Ovary (tissue), 7 donors: ENCODE measurements at regions not wholly inside any gene's neighbourhood (a gene's known extent, or its start where the extent isn't known, plus 50 kb on each side); places are given as distances from the start of the nearest gene placed in this dataset.

Source experiments
- DNase-seq, 5 donors: peaks; one replicate each; pipeline ENCODE4 v3.0.0-alpha.2; 2019 to 2020
- H3K27ac ChIP-seq, 2 donors: fragments of 200-600 bp; one replicate each; pipeline versions ENCODE4 v1.5.1 to v1.8.0; 2019 to 2022
- H3K27me3 ChIP-seq: fragments of 200-600 bp; one replicate; pipeline ENCODE4 v1.8.0; 2022
- H3K36me3 ChIP-seq: fragments of 200-600 bp; sonication (generic); one replicate; pipeline ENCODE4 v1.5.1; 2019
- H3K4me1 ChIP-seq: one replicate; pipeline ENCODE4 v1.8.1; 2013; ENCODE audit warnings: mild to moderate bottlenecking, moderate library complexity; ENCODE audit not compliant: insufficient read depth
- H3K4me3 ChIP-seq: fragments of 200-600 bp; sonication (generic); one replicate; pipeline ENCODE4 v1.5.1; 2017
- H3K9me3 ChIP-seq, 2 donors: fragments of 200-600 bp in 1 of 2; sonication (generic) in 1 of 2; one replicate each; pipeline versions ENCODE4 v1.5.1 to v1.8.1; 2013 to 2019; ENCODE audit warnings: mild to moderate bottlenecking in 1 of 2, moderate library complexity in 1 of 2
- CTCF ChIP-seq, 3 donors: fragments of 450-650 bp in 2 of 3; fragments of 200-600 bp in 1 of 3; IDR thresholded peaks; one replicate each; pipeline versions ENCODE4 v1.5.1 to v1.8.0; 2016 to 2022; ENCODE audit warnings: antibody characterized with exemption in 3 of 3, mild to moderate bottlenecking in 1 of 3
- EP300 ChIP-seq: sonication (generic); formaldehyde crosslinking; IDR thresholded peaks from one replicate; pipeline ENCODE4 v1.6.1; 2017; ENCODE audit warnings: antibody characterized with exemption
- POLR2A ChIP-seq: fragments of 450-650 bp; IDR thresholded peaks from one replicate; pipeline ENCODE4 v1.6.1; 2017; ENCODE audit warnings: antibody characterized with exemption, mild to moderate bottlenecking, moderate library complexity
- WGBS, 3 donors: extraction: QIAGEN DNeasy Blood & Tissue Kit in 1 of 3; methylation state at CpG; one replicate each; pipeline versions ENCODE4 v1.1.5 to v1.1.7; 2013 to 2017; 5-methylcytosine and 5-hydroxymethylcytosine counted together
- intact Hi-C, 4 donors: fragments of 100-400 bp; cut with DNase I; formaldehyde crosslinking; loops; one replicate each; pipeline versions ENCODE4 v1.11.0 to v1.15.1; 2022 to 2023
- donor health status: DM: no; HTN: no; CAD: no; lungs with moderate emphysema.
- donor health status: DM: no; HTN: no; CAD: no.
- donor health status: Bipolar disorder and iron deficiency.
- donor health status: DM: no; HTN: no; CAD: no.
- donor health status: DM: yes; HTN: yes; CAD: no.

GRCh38 chr13:68390987-68391386 is 1160.9 kb upstream of the PCDH9 start:
- no peak for DNase-seq
- Histone ChIP-seq H3K36me3 (no peaks in the 10 kb centered on the region), H3K27me3 (no peaks in the 10 kb centered on the region), H3K9me3 (no peaks in the 10 kb centered on the region), H3K4me1 (no peaks in the 10 kb centered on the region), H3K4me3 (no peak overlapping the region), H3K27ac (no peak overlapping the region)
- intact Hi-C loops: no loop called here
- no peak for TF ChIP-seq CTCF (IDR thresholded peaks at IDR 0.05)
- TF ChIP-seq POLR2A: no peak
- WGBS, 3 donors: 74 to 81% (median 75%) methylated on average over 5 of the region's 5 CpGs

GRCh38 chr13:68386808-68387207 is 1156.7 kb upstream of the PCDH9 start:
- intact Hi-C loops: no loop called here
- H3K4me3 ChIP-seq: no peak overlapping the region
- no peaks in the 10 kb centered on the region for H3K36me3 ChIP-seq
- no peak overlapping the region for H3K27ac ChIP-seq
- WGBS, 3 donors: 63 to 94% (median 87%) methylated on average over 3 of the region's 3 CpGs
- H3K4me1 ChIP-seq: no peaks in the 10 kb centered on the region
- no peaks in the 10 kb centered on the region for H3K9me3 ChIP-seq
- H3K27me3 ChIP-seq: no peaks in the 10 kb centered on the region
- TF ChIP-seq EP300 (no peak), CTCF (IDR thresholded peaks at IDR 0.05) (no peak), POLR2A (no peak)
- no peak for DNase-seq

- no peaks in the 10 kb centered on the region for H3K27me3 ChIP-seq
- no peak overlapping the region for H3K4me3 ChIP-seq
- 89 to 91% (median 91%) methylated on average over 6 of the region's 6 CpGs for WGBS, 3 donors
- no peaks in the 10 kb centered on the region for H3K4me1 ChIP-seq
- intact Hi-C loops: no loop called here
- H3K36me3 ChIP-seq: no peaks in the 10 kb centered on the region
- TF ChIP-seq EP300 (no peak), CTCF (IDR thresholded peaks at IDR 0.05) (no peak), POLR2A (no peak)
- H3K9me3 ChIP-seq: no peaks in the 10 kb centered on the region
- no peak overlapping the region for H3K27ac ChIP-seq
- no peak for DNase-seq
Observed at GRCh38 chr13:68380041-68380973, 1150.2 kb upstream of the PCDH9 start.

GRCh38 chr13:68378294-68378693 is 1148.2 kb upstream of the PCDH9 start:
- intact Hi-C loops: no loop called here
- no peaks in the 10 kb centered on the region for H3K4me1 ChIP-seq
- no peaks in the 10 kb centered on the region for H3K9me3 ChIP-seq
- DNase-seq: no peak
- no peak for TF ChIP-seq CTCF (IDR thresholded peaks at IDR 0.05)
- TF ChIP-seq POLR2A: no peak
- no peak for TF ChIP-seq EP300
- WGBS, 3 donors: 44 to 63% (median 48%) methylated on average over 1 of the region's 1 CpG
- no peaks in the 10 kb centered on the region for H3K27me3 ChIP-seq
- H3K4me3 ChIP-seq: no peak overlapping the region
- H3K36me3 ChIP-seq: no peaks in the 10 kb centered on the region
- no peak overlapping the region for H3K27ac ChIP-seq
